ENCODE measurements at regions not wholly inside any gene's neighbourhood (a gene's known extent, or its start where the extent isn't known, plus 50 kb on each side); places are given as distances from the start of the nearest gene placed in this dataset.

DNA sequence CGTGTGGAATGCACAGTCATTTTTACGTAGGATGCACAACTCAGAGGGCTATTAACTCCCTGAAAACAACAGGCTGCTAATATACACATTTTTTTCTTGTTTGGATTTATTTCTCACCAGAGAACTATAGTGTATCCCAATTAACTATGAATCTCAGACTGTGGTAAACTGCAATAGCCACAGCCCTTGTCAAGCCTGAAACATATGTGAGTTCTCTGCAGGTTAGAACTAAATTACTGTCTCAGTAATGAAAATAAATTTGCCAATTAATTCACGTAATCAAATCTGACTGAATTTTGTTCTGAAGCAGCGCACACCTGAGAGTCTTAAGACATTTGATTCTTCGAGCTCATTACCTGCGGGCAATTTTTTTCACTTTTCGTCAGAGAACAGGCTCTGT lies 318.6 kb downstream of the PMP22 start:
- no peak for DNase-seq (ENCODE audit: low spot score)

DNA sequence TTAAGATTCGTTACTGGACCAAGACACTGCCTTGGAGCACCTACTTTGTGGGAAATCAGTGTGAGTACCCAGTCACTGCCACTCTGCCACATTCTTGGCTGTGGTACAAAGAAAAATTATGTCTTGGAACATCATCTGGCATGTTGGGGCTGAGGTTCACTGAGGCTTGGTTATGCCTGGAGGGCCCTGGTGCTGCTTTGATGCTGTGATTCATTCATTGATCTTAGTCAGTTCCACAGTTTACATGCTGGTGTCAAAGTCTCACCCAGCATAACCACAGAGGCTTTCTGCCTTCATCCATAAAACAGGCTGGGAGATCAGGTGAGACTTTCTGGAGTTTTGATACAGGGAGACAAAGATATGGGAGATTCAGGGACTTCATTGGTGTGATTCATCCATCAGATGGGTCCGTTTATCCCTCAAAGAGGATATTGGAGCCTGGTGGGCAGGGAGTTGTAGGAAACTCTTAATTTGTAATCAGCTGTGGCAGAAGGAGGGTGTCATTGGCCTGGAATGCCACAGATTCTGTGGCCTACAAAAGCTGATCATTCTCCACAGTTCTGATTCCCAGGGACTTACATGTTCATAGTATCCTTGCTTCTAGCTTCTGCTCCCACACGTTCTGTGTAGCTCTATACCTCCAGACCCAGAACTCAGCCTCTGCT lies 322.5 kb downstream of the PMP22 start:
- DNase-seq (ENCODE audit: low spot score): no peak

DNA sequence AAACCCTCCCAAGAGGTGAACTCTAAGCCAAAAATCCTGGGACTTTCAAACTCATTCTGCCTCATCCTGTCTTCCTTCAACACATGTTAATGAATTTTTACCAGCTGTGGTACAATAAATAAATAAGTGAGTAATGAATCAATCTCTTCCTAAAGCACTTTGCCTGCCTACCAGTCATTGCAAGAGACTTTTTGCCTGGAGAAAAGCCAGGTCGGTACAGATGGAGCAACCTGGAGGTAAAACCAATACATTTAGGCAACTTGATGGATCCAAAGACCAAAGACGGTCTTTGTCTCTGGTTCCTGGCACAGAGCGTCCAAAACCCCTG lies 324.2 kb downstream of the PMP22 start:
- DNase-seq (ENCODE audit: low spot score): no peak

DNA sequence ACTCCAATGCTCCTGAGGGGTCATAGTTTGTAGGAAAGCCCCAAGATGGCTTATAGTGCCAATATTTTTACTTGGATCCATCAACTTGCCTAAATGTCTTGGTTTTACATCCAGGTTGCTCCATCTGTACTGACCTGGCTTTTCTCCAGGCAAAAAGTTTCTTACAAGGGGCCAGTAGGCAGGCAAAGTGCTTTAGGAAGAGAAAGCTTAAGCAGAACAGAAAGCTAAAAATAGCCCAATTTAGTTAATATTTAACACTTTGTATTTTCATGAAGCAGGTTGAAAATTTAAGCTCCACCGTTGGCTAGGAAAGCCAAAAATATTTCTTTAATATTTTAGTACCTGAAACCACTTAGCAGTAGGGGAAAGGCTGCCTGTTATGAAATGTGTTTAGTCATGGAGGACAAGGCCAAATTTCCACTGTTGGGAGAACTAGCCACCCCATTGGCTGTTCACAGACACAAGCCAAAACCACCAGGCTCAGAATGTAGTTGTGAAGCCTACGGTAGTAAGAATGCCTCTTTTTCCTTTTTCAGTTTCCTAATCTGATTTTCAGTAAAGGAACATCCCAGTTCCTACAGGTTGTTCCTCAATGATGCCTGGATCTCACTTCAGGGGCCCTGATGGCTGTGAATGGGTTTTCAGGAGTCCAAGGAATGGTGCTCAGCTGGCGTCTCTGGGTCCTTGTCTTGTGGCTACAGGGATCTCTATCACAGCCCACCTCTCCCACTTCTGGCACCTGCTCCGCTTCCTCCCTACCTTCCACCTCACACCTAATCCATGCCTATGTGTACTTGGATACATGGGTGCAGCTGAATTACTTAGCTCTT lies 324.8 kb downstream of the PMP22 start:
- no peak for DNase-seq (ENCODE audit: low spot score)

DNA sequence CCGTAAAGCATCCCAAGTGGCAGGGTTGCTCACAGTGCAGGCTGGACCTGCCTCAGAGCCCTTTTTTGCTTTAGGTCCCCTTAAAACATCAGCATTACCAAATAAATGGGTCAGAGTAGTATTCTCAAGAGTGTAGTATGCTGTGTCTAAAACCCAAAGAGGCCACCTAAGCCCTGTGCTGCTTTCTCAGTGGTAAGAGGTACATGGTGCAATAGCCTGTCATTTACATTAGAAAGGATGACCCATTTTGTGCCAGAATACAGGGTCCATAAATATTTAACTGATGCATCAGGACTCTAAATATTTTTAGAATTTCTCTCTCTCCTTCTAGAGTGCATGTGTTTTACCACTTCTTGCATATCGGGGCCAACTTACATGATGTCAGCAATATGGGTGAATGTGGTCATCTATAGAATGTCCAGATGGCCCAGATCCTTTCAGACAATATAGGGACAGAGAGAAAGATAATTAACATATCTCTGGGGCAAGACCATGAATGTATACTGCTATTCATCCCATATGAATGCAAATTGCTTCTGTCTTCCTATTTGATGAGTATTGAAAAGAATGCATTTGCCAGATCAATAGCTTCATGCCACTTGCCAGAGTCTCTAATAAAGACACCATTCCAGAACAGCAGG lies 329.2 kb downstream of the PMP22 start:
- DNase-seq (ENCODE audit: low spot score): no peak

DNA sequence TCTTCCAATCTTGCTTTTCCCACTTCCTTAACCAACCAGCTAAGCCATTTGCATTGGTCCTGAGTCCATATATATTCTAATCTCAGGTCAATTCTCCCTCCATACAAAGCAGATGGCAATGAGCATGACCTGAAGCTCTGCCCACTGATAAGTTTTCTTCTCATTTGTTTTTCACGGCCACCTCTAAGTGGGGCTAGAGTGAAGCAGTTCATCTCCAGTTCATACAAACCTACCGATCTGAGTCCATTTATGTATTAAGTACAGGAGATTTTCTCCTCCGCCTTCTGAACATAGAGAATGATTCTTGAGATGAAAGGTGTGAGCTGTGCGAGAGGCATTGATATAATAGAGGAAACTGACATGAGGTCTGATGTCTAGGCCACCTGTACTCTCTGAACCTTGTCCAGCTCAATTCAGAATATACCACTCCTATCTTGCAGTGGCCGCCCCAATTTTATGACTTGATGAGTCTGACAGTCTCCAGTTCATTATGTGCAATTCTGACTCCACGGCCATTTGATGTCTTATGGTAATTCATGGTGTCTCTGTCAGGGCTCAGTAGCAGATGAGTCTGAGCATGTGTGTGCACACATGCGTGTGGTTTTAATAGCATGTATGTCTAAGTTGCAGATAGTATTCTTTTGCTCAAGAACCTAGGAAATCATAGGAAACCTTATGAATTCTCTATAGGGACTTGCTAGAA lies 329.8 kb downstream of the PMP22 start:
- DNase-seq (ENCODE audit: low spot score): no peak

DNA sequence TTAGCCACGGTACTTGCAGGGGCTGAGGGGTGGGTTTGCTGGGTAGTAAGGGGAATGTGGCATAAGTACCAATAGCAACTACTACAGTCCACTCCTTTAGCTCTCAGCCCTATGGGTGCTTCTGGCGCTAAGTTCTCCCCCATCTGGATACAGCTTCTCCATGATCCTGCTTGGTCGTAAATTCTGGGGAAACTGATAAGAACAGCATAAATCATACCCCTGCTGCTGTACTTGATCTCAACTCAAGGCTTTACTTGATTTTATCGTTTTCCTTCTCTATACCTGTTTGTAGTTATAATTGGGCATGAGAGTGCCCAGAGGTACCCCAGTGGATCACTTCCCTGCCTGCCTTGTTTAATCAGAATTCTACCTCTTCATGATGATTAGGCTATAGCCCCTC lies 331.4 kb downstream of the PMP22 start:
- DNase-seq (ENCODE audit: low spot score): no peak

DNA sequence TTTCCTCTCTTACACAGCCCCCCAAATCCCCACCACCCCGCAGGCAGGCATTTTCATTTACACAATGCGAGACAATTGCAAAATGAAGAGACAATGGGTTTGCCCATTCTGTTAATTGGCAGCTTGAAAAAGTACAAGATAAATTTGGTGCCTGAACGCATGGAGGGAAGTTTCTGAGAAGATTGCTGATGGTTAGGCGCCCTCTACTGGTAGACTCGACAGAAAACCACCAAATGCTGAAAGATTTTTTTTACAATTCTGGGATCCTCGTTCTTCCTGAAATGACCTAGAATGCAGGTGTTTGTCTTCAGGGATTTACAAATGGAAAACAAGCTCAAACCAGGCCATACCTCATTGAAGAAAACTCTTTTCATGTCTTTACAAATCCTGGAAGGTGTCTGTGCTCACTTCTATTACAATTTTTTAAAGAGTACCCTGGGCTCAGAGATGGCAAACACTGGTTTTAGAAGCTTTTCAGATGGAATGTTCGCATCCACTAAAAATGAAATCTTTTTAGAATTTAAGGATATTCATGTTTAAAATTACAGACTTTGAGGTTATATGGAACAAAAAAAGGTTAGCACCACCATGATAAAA lies 338.5 kb downstream of the PMP22 start:
- DNase-seq (ENCODE audit: low spot score): peak; percentile 47

DNA sequence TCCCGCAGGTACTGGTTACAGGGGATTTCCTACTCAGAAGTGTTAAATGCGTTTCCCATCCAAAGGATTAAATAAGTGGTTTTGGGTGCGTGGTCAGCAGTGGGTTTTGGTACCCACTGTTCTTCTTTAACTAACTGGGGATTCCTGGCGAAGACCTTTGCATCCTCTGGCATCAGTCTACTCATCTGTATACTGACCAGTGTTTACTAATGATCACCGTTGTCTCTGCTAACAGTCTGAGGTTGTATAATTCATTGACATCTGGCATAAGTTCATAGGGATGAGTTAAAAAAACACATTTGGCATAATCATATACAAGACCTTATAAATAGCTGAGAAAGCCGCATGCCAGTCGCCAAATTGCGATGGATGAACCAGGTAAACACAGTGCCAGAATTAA lies 339.1 kb downstream of the PMP22 start:
- DNase-seq (ENCODE audit: low spot score): no peak

DNA sequence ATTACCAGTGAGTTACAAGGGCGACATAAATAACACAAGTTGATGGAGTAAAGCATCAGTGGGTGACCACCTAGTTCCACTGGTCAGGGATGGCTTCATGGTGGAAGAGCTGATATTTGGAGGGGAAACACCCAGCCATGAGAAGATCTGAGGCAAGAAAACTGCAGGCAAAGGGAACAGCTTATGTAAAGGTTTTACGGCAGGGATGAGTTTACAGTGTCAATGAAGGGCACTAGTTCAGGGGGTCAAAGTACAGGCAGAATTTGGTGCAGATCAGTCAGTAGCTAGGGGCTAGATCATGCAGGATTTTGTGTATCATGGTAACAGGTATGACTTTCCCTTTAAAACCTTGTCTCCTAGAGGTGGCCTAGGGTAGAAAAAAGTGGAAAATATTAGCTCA lies 339.6 kb downstream of the PMP22 start:
- DNase-seq (ENCODE audit: low spot score): no peak

DNA sequence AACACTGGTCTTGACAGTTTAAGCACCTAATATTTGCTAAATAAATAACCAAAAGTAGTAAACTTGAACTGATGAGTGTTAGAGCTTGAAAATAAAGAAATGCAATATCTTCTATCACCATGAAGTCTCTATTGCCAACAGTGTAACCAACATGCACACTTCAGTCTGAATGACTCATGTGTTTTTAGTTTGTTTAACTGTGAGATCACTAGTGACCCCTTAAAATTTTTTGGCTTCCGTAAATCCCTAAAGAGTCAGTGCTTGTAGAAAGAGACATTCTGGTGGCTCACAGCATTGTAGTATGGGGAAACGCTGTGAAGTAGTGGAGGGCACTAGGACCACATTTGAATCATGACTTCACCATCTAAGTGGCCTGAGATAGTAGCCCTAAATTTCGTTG lies 341.1 kb downstream of the PMP22 start:
- DNase-seq (ENCODE audit: low spot score): no peak

DNA sequence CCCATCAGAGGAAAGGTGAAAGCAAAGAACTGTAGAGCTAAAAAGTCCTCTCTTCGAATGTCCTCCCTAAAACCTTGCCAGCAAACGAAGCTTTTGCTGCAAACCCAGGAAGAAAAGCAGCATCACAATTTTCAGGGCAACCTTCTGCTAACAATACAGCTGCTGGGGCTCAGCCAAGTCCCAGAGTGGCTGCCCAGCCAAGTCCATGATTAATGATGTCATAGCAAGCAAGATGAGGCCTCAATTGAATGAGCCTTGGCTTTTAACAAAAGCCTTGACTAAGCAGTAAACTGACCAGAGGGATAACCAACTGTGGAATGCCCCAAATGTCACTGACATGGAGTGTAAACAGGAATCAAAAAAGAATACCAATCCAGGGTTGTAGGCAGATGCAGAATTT lies 342.7 kb downstream of the PMP22 start:
- DNase-seq (ENCODE audit: low spot score): no peak

DNA sequence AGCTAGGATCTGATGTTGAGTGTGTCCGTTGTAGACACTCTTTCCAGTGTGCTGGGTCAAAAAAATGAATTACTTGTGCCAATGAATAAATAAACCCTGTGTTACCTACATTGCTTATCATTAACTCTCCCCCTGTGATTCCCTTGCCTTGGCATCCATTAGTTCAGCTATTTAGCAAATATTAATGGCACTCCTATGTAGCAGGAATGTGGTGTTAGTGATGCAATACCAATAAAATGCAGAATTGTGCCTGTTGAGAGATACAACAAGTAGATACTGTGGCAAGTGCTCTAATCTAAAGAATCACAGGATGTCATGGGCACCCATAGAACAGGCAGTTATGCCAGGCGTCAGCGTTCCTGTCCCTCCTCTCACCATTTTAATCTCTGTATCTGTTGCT lies 343.2 kb downstream of the PMP22 start:
- no peak for DNase-seq (ENCODE audit: low spot score)

DNA sequence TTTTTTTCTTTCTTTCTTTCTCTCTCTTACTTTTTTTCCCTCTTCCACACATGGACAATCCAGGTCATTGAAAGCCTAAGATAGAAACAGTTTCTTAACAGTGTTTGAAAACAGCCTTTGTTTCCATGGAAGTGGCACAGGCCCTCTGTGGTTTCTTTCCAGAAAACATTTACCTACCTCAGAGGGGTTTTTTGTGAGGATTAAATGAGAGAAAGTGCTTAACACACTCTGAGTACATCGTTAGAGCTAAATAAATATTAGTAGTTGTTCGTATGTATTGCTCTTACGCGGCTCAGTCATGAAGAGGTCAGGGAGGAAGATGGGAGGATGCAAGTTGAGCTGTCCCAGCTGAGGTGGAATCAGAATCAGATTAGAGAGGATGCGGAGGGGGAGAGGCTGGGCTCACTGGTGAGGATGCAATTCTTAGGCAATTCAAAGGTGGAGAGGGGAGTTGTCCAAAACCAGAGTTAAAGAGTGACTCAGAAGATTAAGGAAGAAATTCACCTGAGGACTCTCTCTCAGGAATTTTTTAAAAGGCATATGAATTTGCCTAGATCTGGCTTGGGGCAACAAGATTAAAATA lies 345.4 kb downstream of the PMP22 start:
- no peak for DNase-seq (ENCODE audit: low spot score)

DNA sequence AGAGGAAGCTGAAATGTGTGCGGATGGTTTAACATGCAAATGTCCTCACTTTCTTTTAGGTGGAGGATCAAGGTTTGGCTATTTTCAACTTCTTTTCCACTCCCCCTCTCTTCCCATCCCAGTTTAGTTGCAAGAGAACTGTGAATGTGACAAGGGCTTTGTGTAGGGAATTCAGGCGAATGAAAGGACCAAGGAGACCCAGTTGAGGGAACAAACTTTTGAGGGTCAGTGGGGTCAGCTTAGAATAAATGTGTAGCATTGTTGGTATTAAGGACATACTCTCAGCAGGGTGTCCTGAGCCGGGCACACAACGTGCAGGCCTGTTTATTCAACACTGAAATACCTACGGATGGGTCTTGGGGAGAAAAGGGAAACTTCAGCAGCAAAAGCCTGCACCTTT lies 346.0 kb downstream of the PMP22 start:
- no peak for DNase-seq (ENCODE audit: low spot score)

DNA sequence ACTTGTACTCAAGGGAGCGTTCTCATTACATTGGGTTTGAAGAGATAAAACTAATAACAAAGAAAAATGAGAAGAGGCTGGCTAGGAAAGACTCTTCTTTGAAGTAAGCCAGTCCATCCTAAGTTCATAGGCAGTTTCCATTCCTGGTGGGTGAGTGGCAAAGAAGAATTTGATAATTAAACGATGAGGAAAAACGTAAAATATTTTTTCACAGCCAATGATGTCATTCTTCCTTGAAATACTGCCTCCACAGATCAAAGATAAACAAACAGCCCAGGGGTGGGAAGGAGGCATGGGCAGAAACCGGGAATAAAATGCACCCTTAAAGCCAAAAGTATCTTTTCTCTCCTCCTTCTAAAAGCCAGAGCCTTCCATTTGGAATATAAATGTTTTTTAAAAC lies 346.6 kb downstream of the PMP22 start:
- no peak for DNase-seq (ENCODE audit: low spot score)

DNA sequence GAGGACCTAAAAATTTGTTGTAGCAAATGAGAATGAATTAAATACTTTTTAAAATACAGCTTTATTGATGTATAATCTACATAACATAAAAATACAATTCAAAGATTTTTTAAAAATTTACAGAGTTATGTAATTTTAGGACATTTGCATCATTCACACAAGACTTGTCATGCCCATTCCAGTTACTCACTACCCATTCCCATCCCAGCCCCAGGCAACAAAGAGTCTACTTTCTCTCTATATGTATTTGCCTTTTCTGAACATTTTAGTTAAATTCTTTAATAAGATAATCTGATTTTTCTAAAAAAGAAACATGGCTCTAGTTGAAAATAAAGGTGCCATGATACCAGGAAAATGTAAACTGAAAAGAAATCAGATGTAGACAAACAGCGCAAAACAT lies 354.2 kb downstream of the PMP22 start:
- no peak for DNase-seq (ENCODE audit: low spot score)

DNA sequence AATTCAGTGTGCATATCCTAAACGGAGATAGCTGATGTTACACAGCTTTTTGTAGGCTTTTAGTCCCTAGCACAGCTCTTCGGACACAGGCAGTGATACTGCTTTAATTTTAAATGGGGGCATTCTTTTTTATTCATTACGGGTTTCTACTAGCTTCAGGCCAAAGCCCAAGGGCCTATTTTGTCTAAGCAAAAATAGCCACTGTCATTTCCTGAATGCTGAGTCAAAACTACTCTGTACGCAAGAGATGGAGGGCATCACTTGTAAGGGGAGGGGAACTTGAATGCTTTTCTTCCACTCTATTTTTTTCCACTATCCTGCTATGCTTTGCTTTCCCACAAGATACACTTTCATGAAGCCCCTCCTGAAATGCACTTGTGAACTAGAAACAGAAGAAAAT lies 360.7 kb downstream of the PMP22 start:
- no peak for DNase-seq (ENCODE audit: low spot score)

DNA sequence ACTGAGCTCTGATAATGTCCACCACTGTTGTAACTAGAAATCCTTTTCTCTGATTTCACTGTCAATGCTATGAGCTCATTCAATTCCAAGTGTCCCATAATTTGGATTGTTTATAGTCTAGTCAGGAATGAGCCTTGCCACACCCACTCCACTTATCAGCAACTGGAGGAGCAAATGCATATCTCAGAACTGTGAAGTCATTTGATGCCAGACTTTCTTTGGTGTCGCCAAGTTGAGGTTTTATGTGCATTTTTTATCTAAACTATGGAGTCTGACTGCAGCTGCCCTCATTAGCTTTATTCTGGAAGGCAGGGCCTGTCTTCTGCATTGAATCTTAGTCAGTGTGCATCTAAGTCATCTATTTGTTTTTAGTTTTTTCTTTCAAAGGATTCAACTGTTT lies 361.3 kb downstream of the PMP22 start:
- DNase-seq (ENCODE audit: low spot score): no peak

DNA sequence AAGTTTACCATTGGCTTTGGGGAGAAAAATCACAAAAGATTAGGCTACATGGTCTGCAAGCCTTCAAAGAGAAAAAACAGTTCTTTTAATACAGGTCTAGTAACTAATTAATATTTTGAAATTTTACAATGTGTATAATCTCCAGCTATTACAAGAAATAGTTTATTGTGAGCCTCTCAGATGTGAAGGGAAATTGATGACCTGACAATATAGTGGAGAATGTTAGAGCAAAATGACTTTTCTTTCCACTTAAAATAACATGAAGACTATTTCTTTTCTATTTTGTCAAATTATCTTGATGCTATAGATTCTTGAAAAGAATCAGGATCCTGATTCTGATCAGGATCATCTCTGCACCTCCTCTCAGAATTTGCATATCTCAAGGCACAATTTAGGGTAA lies 362.3 kb downstream of the PMP22 start:
- no peak for DNase-seq (ENCODE audit: low spot score)

DNA sequence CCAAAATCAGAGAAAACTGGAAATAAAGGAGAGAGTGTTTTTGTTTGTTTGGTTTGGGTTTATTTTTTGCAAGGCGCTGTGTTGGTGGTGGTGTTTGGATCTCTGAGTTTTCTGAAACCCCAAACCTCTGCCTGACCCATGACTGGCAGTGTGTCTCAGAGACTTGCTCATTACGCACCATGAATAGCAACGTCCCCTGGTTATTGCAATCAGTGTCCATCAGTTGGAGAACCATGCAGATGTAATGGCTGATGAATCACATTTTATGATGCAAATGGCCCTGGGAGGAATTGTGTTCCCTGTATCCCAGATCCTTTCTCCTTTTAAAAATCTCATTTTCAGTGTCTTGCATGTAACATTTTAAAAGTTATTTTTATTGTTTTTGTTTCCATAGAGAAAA lies 362.8 kb downstream of the PMP22 start:
- no peak for DNase-seq (ENCODE audit: low spot score)

DNA sequence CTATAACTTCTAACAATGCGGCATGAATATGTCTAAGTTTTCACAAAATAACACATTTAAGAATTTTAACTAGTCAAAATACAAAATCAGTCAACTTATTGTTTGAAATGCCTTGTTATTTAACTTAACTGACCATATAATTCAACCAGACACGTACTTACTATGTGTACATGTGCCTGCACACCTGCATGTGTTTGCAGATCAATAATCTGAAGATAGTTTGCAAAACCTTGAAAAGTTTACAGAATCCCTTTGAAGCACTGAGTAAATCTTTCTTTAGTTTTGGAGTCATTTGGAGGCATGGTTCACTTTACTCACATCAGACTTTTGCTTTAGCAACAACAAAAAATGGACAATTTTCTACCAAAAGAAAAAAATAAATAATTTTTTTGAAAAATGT lies 363.8 kb downstream of the PMP22 start:
- no peak for DNase-seq (ENCODE audit: low spot score)
